CD8-positive, alpha-beta memory T cell (primary cell): ENCODE measurements at regions not wholly inside any gene's neighbourhood (a gene's known extent, or its start where the extent isn't known, plus 50 kb on each side); places are given as distances from the start of the nearest gene placed in this dataset.

ENCODE experiments used
- CTCF ChIA-PET: fragments of 350-600 bp; sonication (Branson Sonifier 250); formaldehyde crosslinking; loops from one replicate; lab custom pipeline; 2021; ENCODE audit warnings: antibody characterized with exemption; lab: Charles Lee
- POLR2A ChIA-PET: fragments of 350-600 bp; sonication (Branson Sonifier 250); formaldehyde crosslinking; loops from one replicate; lab custom pipeline; 2021; ENCODE audit warnings: antibody characterized with exemption; lab: Charles Lee
- DNase-seq, 5 donors: peaks; one replicate each; pipeline versions ENCODE4 v3.0.0 to v3.0.0-alpha.2; 2020 to 2022; ENCODE audit warnings: mixed read lengths in 1 of 5
- H3K27ac ChIP-seq: one replicate; pipeline ENCODE4 v1.7.0; 2013; ENCODE audit warnings: low read depth, mild to moderate bottlenecking, low read length, moderate library complexity
- H3K27me3 ChIP-seq: 2 replicates; pipeline ENCODE4 v1.7.0; 2013; ENCODE audit warnings: low read length, mild to moderate bottlenecking; ENCODE audit not compliant: insufficient read depth, poor library complexity, severe bottlenecking
- H3K36me3 ChIP-seq: 2 replicates; pipeline ENCODE4 v1.7.0; 2013; ENCODE audit warnings: mild to moderate bottlenecking, low read length, moderate library complexity; ENCODE audit not compliant: insufficient read depth
- H3K4me1 ChIP-seq: 2 replicates; pipeline ENCODE4 v1.7.0; 2013; ENCODE audit warnings: mild to moderate bottlenecking, low read length, moderate library complexity; ENCODE audit not compliant: insufficient read depth
- H3K4me3 ChIP-seq: 2 replicates; pipeline ENCODE4 v1.7.0; 2013; ENCODE audit warnings: mild to moderate bottlenecking, low read length
- H3K9me3 ChIP-seq: 2 replicates; pipeline ENCODE4 v1.7.0; 2013; ENCODE audit warnings: mild to moderate bottlenecking, low read length
- H3K27ac Mint-ChIP-seq, 8 donors: one replicate each; pipeline ENCODE4 v1.8.0; 2020 to 2021; ENCODE audit warnings: mixed read lengths in 8 of 8, mild to moderate bottlenecking in 6 of 8, inconsistent platforms in 3 of 8, moderate library complexity in 3 of 8
- H3K27me3 Mint-ChIP-seq, 2 donors: one replicate each; pipeline ENCODE4 v1.8.0; 2020 to 2021; ENCODE audit warnings: mixed read lengths in 2 of 2, mild to moderate bottlenecking in 1 of 2, moderate library complexity in 1 of 2
- H3K36me3 Mint-ChIP-seq, 3 donors: one replicate each; pipeline ENCODE4 v1.8.0; 2020 to 2021; ENCODE audit warnings: mixed read lengths in 3 of 3, inconsistent platforms in 1 of 3, mild to moderate bottlenecking in 1 of 3
- H3K4me1 Mint-ChIP-seq, 3 donors: one replicate each; pipeline ENCODE4 v1.8.0; 2020 to 2021; ENCODE audit warnings: mixed read lengths in 3 of 3, inconsistent platforms in 1 of 3, mild to moderate bottlenecking in 1 of 3
- H3K4me3 Mint-ChIP-seq, 7 donors: one replicate each; pipeline ENCODE4 v1.8.0; 2020 to 2021; ENCODE audit warnings: mixed read lengths in 7 of 7, mild to moderate bottlenecking in 6 of 7, moderate library complexity in 4 of 7, inconsistent platforms in 2 of 7
- H3K9me3 Mint-ChIP-seq, 5 donors: one replicate each; pipeline ENCODE4 v1.8.0; 2020 to 2022; ENCODE audit warnings: mixed read lengths in 5 of 5, mild to moderate bottlenecking in 3 of 5, moderate library complexity in 2 of 5, inconsistent platforms in 1 of 5

- Histone ChIP-seq H3K27ac (no peak overlapping the region), H3K36me3 (no peaks in the 10 kb centered on the region), H3K4me3 (peak overlapping the region; percentile 4), H3K9me3 (no peaks in the 10 kb centered on the region), H3K27me3 (no peaks in the 10 kb centered on the region), H3K4me1 (no peaks in the 10 kb centered on the region)
- no peaks in the 10 kb centered on the region for H3K36me3 Mint-ChIP-seq
- peak overlapping the region in 1 of 8 donors; percentile 14 for H3K27ac Mint-ChIP-seq
- no peaks in the 10 kb centered on the region for H3K9me3 Mint-ChIP-seq
- DNase-seq = no peak
- peak overlapping the region in 4 of 7 donors; percentile 7 to 67 (median 55) for H3K4me3 Mint-ChIP-seq
- peaks cover 0 to 18% (median 9%) of the 10 kb centered on the region in 3 donors for H3K4me1 Mint-ChIP-seq
- POLR2A ChIA-PET = no interaction called here
- H3K27me3 Mint-ChIP-seq = no peaks in the 10 kb centered on the region
- CTCF ChIA-PET = no interaction called here
Observed at GRCh38 chr7:12481722-12482121, 78.1 kb upstream of the VWDE start.

- H3K27me3 Mint-ChIP-seq = peaks cover 0 to 5% of the 10 kb centered on the region in 2 donors
- H3K27ac Mint-ChIP-seq = no peak overlapping the region
- CTCF ChIA-PET = no interaction called here
- Histone ChIP-seq H3K27ac (no peak overlapping the region), H3K27me3 (no peaks in the 10 kb centered on the region), H3K36me3 (no peaks in the 10 kb centered on the region), H3K4me3 (no peak overlapping the region), H3K9me3 (no peaks in the 10 kb centered on the region), H3K4me1 (no peaks in the 10 kb centered on the region)
- H3K9me3 Mint-ChIP-seq = no peaks in the 10 kb centered on the region
- DNase-seq = no peak
- H3K4me1 Mint-ChIP-seq = peaks cover 0 to 18% (median 13%) of the 10 kb centered on the region in 3 donors
- no peaks in the 10 kb centered on the region for H3K36me3 Mint-ChIP-seq
- H3K4me3 Mint-ChIP-seq = no peak overlapping the region
- POLR2A ChIA-PET = no interaction called here
Observed at GRCh38 chr7:12485845-12486244, 82.2 kb upstream of the VWDE start.

- no peaks in the 10 kb centered on the region for H3K36me3 ChIP-seq
- POLR2A ChIA-PET = no interaction called here
- no peaks in the 10 kb centered on the region for H3K9me3 ChIP-seq
- H3K27me3 Mint-ChIP-seq = peaks cover 0 to 5% of the 10 kb centered on the region in 2 donors
- no peaks in the 10 kb centered on the region for H3K36me3 Mint-ChIP-seq
- no peak overlapping the region for H3K4me3 ChIP-seq
- H3K4me3 Mint-ChIP-seq = no peak overlapping the region
- no peaks in the 10 kb centered on the region for H3K4me1 ChIP-seq
- no peaks in the 10 kb centered on the region for H3K9me3 Mint-ChIP-seq
- no peak overlapping the region for H3K27ac ChIP-seq
- H3K4me1 Mint-ChIP-seq = peaks cover 0 to 4% (median 0%) of the 10 kb centered on the region in 3 donors
- no peak for DNase-seq
- CTCF ChIA-PET = no interaction called here
- no peak overlapping the region for H3K27ac Mint-ChIP-seq
- no peaks in the 10 kb centered on the region for H3K27me3 ChIP-seq
Observed at GRCh38 chr7:12488341-12488740, 82.2 kb upstream of the SCIN start.

GRCh38 chr7:12490107-12490688 is 80.3 kb upstream of the SCIN start:
- Mint-ChIP-seq H3K4me1 (peaks cover 0 to 4% (median 0%) of the 10 kb centered on the region in 3 donors), H3K4me3 (no peak overlapping the region), H3K36me3 (no peaks in the 10 kb centered on the region)

GRCh38 chr7:12490940-12491339 is 79.6 kb upstream of the SCIN start:
- Mint-ChIP-seq H3K27me3 (peaks cover 0 to 5% of the 10 kb centered on the region in 2 donors), H3K4me3 (no peak overlapping the region)
- POLR2A ChIA-PET = no interaction called here

More at GRCh38 chr7:12490107-12490688, 80.3 kb upstream of the SCIN start:
- H3K4me3 ChIP-seq = no peak overlapping the region
- H3K9me3 Mint-ChIP-seq = no peaks in the 10 kb centered on the region
- ChIA-PET POLR2A (no interaction called here), CTCF (interaction anchor here (0.8 to 2.3 kb wide), 4 partner anchors 14 to 417 kb away, joined by 3 to 19 read pairs (median 4); partner anchors contain the start of gene VWDE)
- H3K4me1 ChIP-seq = no peaks in the 10 kb centered on the region
- H3K36me3 ChIP-seq = no peaks in the 10 kb centered on the region
- peak in 1 of 5 donors; percentile 11 for DNase-seq
- no peak overlapping the region for H3K27ac ChIP-seq
- peaks cover 0 to 5% of the 10 kb centered on the region in 2 donors for H3K27me3 Mint-ChIP-seq
- H3K27me3 ChIP-seq = no peaks in the 10 kb centered on the region
- H3K9me3 ChIP-seq = no peaks in the 10 kb centered on the region
- no peak overlapping the region for H3K27ac Mint-ChIP-seq

GRCh38 chr7:12491526-12491925 is 79.0 kb upstream of the SCIN start:
- ChIA-PET POLR2A (no interaction called here), CTCF (interaction anchor here (2.3 kb wide), 1 partner anchor 33 kb away, joined by 19 read pairs; no protein-coding TSS in a partner anchor)
- Histone ChIP-seq H3K4me3 (no peak overlapping the region), H3K36me3 (no peaks in the 10 kb centered on the region), H3K4me1 (no peaks in the 10 kb centered on the region), H3K27ac (no peak overlapping the region), H3K9me3 (no peaks in the 10 kb centered on the region), H3K27me3 (no peaks in the 10 kb centered on the region)
- no peak overlapping the region for H3K27ac Mint-ChIP-seq
- H3K36me3 Mint-ChIP-seq = no peaks in the 10 kb centered on the region
- H3K4me3 Mint-ChIP-seq = no peak overlapping the region
- no peaks in the 10 kb centered on the region for H3K9me3 Mint-ChIP-seq
- peaks cover 0 to 4% (median 0%) of the 10 kb centered on the region in 3 donors for H3K4me1 Mint-ChIP-seq
- no peak for DNase-seq
- peaks cover under 1 to 8% of the 10 kb centered on the region in 2 donors for H3K27me3 Mint-ChIP-seq

More at GRCh38 chr7:12490940-12491339, 79.6 kb upstream of the SCIN start:
- no peak for DNase-seq
- Mint-ChIP-seq H3K36me3 (no peaks in the 10 kb centered on the region), H3K9me3 (no peaks in the 10 kb centered on the region), H3K27ac (no peak overlapping the region), H3K4me1 (peaks cover 0 to 4% (median 0%) of the 10 kb centered on the region in 3 donors)
- Histone ChIP-seq H3K4me1 (no peaks in the 10 kb centered on the region), H3K4me3 (no peak overlapping the region), H3K27me3 (no peaks in the 10 kb centered on the region), H3K27ac (no peak overlapping the region), H3K36me3 (no peaks in the 10 kb centered on the region), H3K9me3 (no peaks in the 10 kb centered on the region)
- CTCF ChIA-PET = interaction anchor here (1.0 to 2.3 kb wide), 3 partner anchors 32 to 418 kb away, joined by 3 to 19 read pairs (median 4); partner anchors contain the start of gene VWDE

- ChIA-PET CTCF (no interaction called here), POLR2A (no interaction called here)
- peaks cover 7 to 8% of the 10 kb centered on the region in 2 donors for H3K27me3 Mint-ChIP-seq
Observed at GRCh38 chr7:12493407-12493806, 77.1 kb upstream of the SCIN start.

GRCh38 chr7:12493863-12494686 is 76.4 kb upstream of the SCIN start:
- Histone ChIP-seq H3K27me3 (no peaks in the 10 kb centered on the region), H3K4me3 (no peak overlapping the region), H3K27ac (no peak overlapping the region), H3K9me3 (no peaks in the 10 kb centered on the region), H3K4me1 (no peaks in the 10 kb centered on the region), H3K36me3 (no peaks in the 10 kb centered on the region)
- H3K27me3 Mint-ChIP-seq = peaks cover 8 to 10% of the 10 kb centered on the region in 2 donors
- CTCF ChIA-PET = no interaction called here
- H3K9me3 Mint-ChIP-seq = no peaks in the 10 kb centered on the region
- H3K4me3 Mint-ChIP-seq = no peak overlapping the region
- H3K27ac Mint-ChIP-seq = no peak overlapping the region
- POLR2A ChIA-PET = no interaction called here
- peaks cover 0 to 4% (median 3%) of the 10 kb centered on the region in 3 donors for H3K4me1 Mint-ChIP-seq
- no peaks in the 10 kb centered on the region for H3K36me3 Mint-ChIP-seq
- DNase-seq = no peak

More at GRCh38 chr7:12493407-12493806, 77.1 kb upstream of the SCIN start:
- Mint-ChIP-seq H3K4me3 (no peak overlapping the region), H3K9me3 (no peaks in the 10 kb centered on the region), H3K36me3 (no peaks in the 10 kb centered on the region), H3K4me1 (peaks cover 0 to 4% (median 3%) of the 10 kb centered on the region in 3 donors), H3K27ac (no peak overlapping the region)
- no peaks in the 10 kb centered on the region for H3K36me3 ChIP-seq
- H3K4me1 ChIP-seq = no peaks in the 10 kb centered on the region
- H3K27ac ChIP-seq = no peak overlapping the region
- DNase-seq = no peak
- no peak overlapping the region for H3K4me3 ChIP-seq
- H3K27me3 ChIP-seq = no peaks in the 10 kb centered on the region
- no peaks in the 10 kb centered on the region for H3K9me3 ChIP-seq
